ENCODE measurements at regions not wholly inside any gene's neighbourhood (a gene's known extent, or its start where the extent isn't known, plus 50 kb on each side); places are given as distances from the start of the nearest gene placed in this dataset.
"Not testable (repeated sequence)": the region's sequence is repeated elsewhere in the genome, so short reads cannot be mapped to it uniquely, and the experiment has no call there.

DNA sequence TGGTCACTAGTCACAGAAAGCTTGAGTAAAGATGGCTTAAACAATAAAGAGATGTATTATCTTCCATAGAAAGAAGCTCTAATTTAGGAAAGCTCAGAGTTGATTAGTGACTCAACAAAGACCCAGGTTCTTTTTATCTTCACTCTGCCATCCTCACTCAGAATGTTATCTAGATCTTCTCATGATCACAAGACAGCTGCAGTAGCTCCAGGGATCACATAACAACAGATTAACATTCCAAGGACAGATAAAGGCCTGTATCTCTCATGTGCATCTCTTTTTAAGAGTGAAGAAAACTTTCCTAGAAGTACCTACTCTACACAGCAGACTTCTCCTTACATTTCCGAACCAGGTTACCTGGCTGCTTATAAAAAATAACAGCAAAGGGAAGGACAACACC is 368.7 kb upstream of the PROX1 start:
- intact Hi-C loops (cut with DNase I): no loop called here
- no peak overlapping the region for H3K4me3 ChIP-seq (ENCODE audit: low read length)
- ATAC-seq (no peak), DNase-seq (no peak)
- no peaks in the 10 kb centered on the region for H3K4me1 ChIP-seq (ENCODE audit: control insufficient read depth, insufficient read depth, low read length)
- H3K9me3 ChIP-seq (ENCODE audit: control insufficient read depth, low read length): no peaks in the 10 kb centered on the region
- H3K27me3 ChIP-seq (ENCODE audit: control insufficient read depth, insufficient read depth): no peaks in the 10 kb centered on the region
- 80% methylated on average over 1 of the region's 1 CpG for WGBS
- no peak overlapping the region for H3K27ac ChIP-seq (ENCODE audit: low read length)

- Histone ChIP-seq H3K9me3 (ENCODE audit: control insufficient read depth, low read length) (no peaks in the 10 kb centered on the region), H3K27me3 (ENCODE audit: control insufficient read depth, insufficient read depth) (no peaks in the 10 kb centered on the region), H3K27ac (ENCODE audit: low read length) (no peak overlapping the region), H3K4me1 (ENCODE audit: control insufficient read depth, insufficient read depth, low read length) (no peaks in the 10 kb centered on the region), H3K4me3 (ENCODE audit: low read length) (no peak overlapping the region)
- DNase-seq: no peak
- intact Hi-C loops (cut with DNase I): no loop called here
- WGBS: 74% methylated on average over 6 of the region's 6 CpGs
- ATAC-seq: no peak
Measured at GRCh38 chr1:213621077-213621476, 366.7 kb upstream of the PROX1 start.

- no peaks in the 10 kb centered on the region for H3K4me1 ChIP-seq (ENCODE audit: control insufficient read depth, insufficient read depth, low read length)
- no peak overlapping the region for H3K4me3 ChIP-seq (ENCODE audit: low read length)
- H3K27me3 ChIP-seq (ENCODE audit: control insufficient read depth, insufficient read depth): no peaks in the 10 kb centered on the region
- ATAC-seq (no peak), DNase-seq (no peak)
- WGBS: 65% methylated on average over 19 of the region's 19 CpGs
- intact Hi-C loops (cut with DNase I): no loop called here
- H3K9me3 ChIP-seq (ENCODE audit: control insufficient read depth, low read length): no peaks in the 10 kb centered on the region
- no peak overlapping the region for H3K27ac ChIP-seq (ENCODE audit: low read length)
Measured at GRCh38 chr1:213622365-213623063, 365.3 kb upstream of the PROX1 start.

DNA sequence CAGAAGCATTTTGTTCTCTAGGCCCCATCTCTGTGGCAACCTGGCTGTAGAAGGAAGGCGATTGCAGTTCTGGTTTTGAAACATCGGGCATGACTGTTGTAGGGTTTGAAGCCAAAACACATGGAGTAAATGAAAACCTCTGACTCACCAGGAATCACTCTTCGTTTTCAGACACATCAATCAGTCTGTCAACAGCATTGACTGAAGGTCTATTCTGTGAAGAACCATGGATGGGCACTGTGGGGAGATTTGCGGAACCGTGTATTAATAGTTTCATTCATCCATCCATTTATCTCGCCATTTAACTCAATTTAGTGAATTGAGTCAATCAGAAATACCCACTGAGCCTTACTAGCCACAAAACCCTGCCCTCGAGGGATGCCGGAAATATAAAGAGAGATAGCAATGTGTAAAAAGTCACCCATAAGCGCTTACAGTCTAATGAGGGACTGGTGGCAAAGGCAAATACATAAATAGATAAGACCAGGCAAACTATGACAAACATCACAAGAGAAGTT is 364.6 kb upstream of the PROX1 start:
- DNase-seq: no peak
- 72% methylated on average over 9 of the region's 9 CpGs for WGBS
- H3K4me1 ChIP-seq (ENCODE audit: control insufficient read depth, insufficient read depth, low read length): no peaks in the 10 kb centered on the region
- H3K9me3 ChIP-seq (ENCODE audit: control insufficient read depth, low read length): no peaks in the 10 kb centered on the region
- intact Hi-C loops (cut with DNase I): no loop called here
- no peak overlapping the region for H3K4me3 ChIP-seq (ENCODE audit: low read length)
- no peak for ATAC-seq
- H3K27ac ChIP-seq (ENCODE audit: low read length): no peak overlapping the region
- H3K27me3 ChIP-seq (ENCODE audit: control insufficient read depth, insufficient read depth): no peaks in the 10 kb centered on the region

GRCh38 chr1:213623862-213624261 is 363.9 kb upstream of the PROX1 start:
- intact Hi-C loops (cut with DNase I): no loop called here
- WGBS: 71% methylated on average over 4 of the region's 4 CpGs
- H3K27ac ChIP-seq (ENCODE audit: low read length): no peak overlapping the region
- H3K27me3 ChIP-seq (ENCODE audit: control insufficient read depth, insufficient read depth): no peaks in the 10 kb centered on the region
- H3K4me3 ChIP-seq (ENCODE audit: low read length): no peak overlapping the region
- H3K9me3 ChIP-seq (ENCODE audit: control insufficient read depth, low read length): no peaks in the 10 kb centered on the region
- DNase-seq (no peak), ATAC-seq (no peak)
- no peaks in the 10 kb centered on the region for H3K4me1 ChIP-seq (ENCODE audit: control insufficient read depth, insufficient read depth, low read length)

- H3K27ac ChIP-seq (ENCODE audit: low read length); H3K4me1 ChIP-seq (ENCODE audit: control insufficient read depth, insufficient read depth, low read length); intact Hi-C loops (cut with DNase I); H3K4me3 ChIP-seq (ENCODE audit: low read length); DNase-seq; H3K27me3 ChIP-seq (ENCODE audit: control insufficient read depth, insufficient read depth); H3K9me3 ChIP-seq (ENCODE audit: control insufficient read depth, low read length); ATAC-seq: not testable (repeated sequence)
Measured at GRCh38 chr1:213636778-213637177, 351.0 kb upstream of the PROX1 start.

GRCh38 chr1:213641312-213641711 is 346.5 kb upstream of the PROX1 start:
- DNase-seq: no peak
- no peaks in the 10 kb centered on the region for H3K4me1 ChIP-seq (ENCODE audit: control insufficient read depth, insufficient read depth, low read length)
- WGBS: 93% methylated on average over 2 of the region's 2 CpGs
- intact Hi-C loops (cut with DNase I): no loop called here
- no peaks in the 10 kb centered on the region for H3K9me3 ChIP-seq (ENCODE audit: control insufficient read depth, low read length)
- H3K27ac ChIP-seq (ENCODE audit: low read length): no peak overlapping the region
- no peak for ATAC-seq
- H3K4me3 ChIP-seq (ENCODE audit: low read length): no peak overlapping the region
- no peaks in the 10 kb centered on the region for H3K27me3 ChIP-seq (ENCODE audit: control insufficient read depth, insufficient read depth)

- no peak overlapping the region for H3K27ac ChIP-seq (ENCODE audit: low read length)
- intact Hi-C loops (cut with DNase I): no loop called here
- H3K4me3 ChIP-seq (ENCODE audit: low read length): no peak overlapping the region
- no peaks in the 10 kb centered on the region for H3K27me3 ChIP-seq (ENCODE audit: control insufficient read depth, insufficient read depth)
- DNase-seq (no peak), ATAC-seq (no peak)
- no peaks in the 10 kb centered on the region for H3K9me3 ChIP-seq (ENCODE audit: control insufficient read depth, low read length)
- H3K4me1 ChIP-seq (ENCODE audit: control insufficient read depth, insufficient read depth, low read length): no peaks in the 10 kb centered on the region
Measured at GRCh38 chr1:213643360-213643759, 344.4 kb upstream of the PROX1 start.

DNA sequence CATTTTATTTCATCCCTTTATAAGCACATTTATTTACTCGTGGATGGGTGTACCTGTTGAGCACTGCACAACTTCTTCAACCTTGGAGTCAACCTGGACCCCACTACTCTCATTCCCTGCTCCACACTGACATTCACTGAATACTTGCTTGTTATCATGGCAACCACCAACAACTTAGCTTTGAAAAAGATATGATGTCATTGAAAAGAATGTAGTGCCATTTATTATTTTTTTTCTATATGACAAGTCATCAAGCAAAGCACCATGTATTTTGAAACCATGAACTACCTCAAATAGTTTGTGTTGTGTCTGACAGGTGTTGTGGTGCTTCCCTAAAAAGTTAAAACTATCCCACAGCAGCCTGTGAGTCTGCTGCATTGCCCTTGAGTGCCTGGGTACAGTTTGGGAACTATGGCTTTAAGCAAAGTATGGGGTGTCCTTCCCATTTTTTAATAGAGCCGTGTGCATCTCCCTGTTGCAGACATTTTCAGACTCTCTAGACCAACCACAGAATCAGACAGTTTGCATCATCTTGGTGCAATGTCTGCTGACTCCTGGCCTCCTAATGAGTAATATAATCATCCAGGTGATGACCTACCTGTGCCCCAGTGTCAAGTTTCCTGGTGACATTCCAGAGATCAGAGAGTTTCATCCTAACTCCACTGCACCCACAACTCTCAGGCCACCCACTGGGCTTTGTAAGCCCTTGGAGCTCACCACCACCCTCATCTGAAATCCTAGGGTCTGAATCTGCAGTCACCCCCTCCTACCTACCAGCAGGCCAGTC is 339.7 kb upstream of the PROX1 start:
- 36% methylated on average over 2 of the region's 2 CpGs for WGBS
- no peak for ATAC-seq
- intact Hi-C loops (cut with DNase I): no loop called here

DNA sequence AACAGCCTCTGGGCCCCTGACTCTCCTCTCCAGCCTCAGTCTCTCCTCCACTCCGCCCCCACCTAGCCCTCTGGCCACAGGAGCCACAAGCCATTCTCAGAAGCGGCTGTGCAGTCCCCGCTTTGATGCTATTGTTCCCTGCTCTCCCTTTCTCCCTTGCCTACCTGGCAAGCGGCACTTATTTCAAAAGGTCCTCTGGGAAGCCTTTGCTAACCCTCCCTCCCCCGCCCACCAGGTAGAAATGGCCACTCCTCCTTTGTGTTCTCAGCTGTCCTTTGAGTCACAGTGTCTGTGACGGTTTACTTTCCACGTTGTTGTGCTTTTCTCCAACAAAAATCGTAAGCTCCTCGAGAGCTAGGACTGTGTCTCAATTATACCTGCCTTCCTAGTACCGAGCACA is 338.4 kb upstream of the PROX1 start:
- no peak overlapping the region for H3K27ac ChIP-seq (ENCODE audit: low read length)
- no peaks in the 10 kb centered on the region for H3K4me1 ChIP-seq (ENCODE audit: control insufficient read depth, insufficient read depth, low read length)
- H3K27me3 ChIP-seq (ENCODE audit: control insufficient read depth, insufficient read depth): no peaks in the 10 kb centered on the region
- DNase-seq (no peak), ATAC-seq (no peak)
- WGBS: 90% methylated on average over 10 of the region's 10 CpGs
- intact Hi-C loops (cut with DNase I): no loop called here
- no peak overlapping the region for H3K4me3 ChIP-seq (ENCODE audit: low read length)
- H3K9me3 ChIP-seq (ENCODE audit: control insufficient read depth, low read length): no peaks in the 10 kb centered on the region

More for the DNA sequence above, 339.7 kb upstream of the PROX1 start:
- no peak for DNase-seq
- H3K9me3 ChIP-seq (ENCODE audit: control insufficient read depth, low read length): no peaks in the 10 kb centered on the region
- no peak overlapping the region for H3K27ac ChIP-seq (ENCODE audit: low read length)
- H3K4me1 ChIP-seq (ENCODE audit: control insufficient read depth, insufficient read depth, low read length): no peaks in the 10 kb centered on the region
- no peaks in the 10 kb centered on the region for H3K27me3 ChIP-seq (ENCODE audit: control insufficient read depth, insufficient read depth)
- H3K4me3 ChIP-seq (ENCODE audit: low read length): no peak overlapping the region

GRCh38 chr1:213650603-213651002 is 337.2 kb upstream of the PROX1 start:
- DNase-seq: no peak
- Histone ChIP-seq H3K4me3 (ENCODE audit: low read length) (no peak overlapping the region), H3K27ac (ENCODE audit: low read length) (no peak overlapping the region), H3K4me1 (ENCODE audit: control insufficient read depth, insufficient read depth, low read length) (no peaks in the 10 kb centered on the region), H3K27me3 (ENCODE audit: control insufficient read depth, insufficient read depth) (no peaks in the 10 kb centered on the region), H3K9me3 (ENCODE audit: control insufficient read depth, low read length) (no peaks in the 10 kb centered on the region)
- 47% methylated on average over 2 of the region's 2 CpGs for WGBS
- intact Hi-C loops (cut with DNase I): no loop called here
- ATAC-seq: no peak

Measured in right cardiac atrium (tissue), 5 donors.